Neural cell (in vitro differentiated cells): ENCODE measurements at regions not wholly inside any gene's neighbourhood (a gene's known extent, or its start where the extent isn't known, plus 50 kb on each side); places are given as distances from the start of the nearest gene placed in this dataset.

ENCODE experiments used
- H2AFZ ChIP-seq: fragments of 200-600, 300-800 bp; sonication (generic), shearing (Covaris generic); 2 replicates; pipeline ENCODE4 v1.6.0; 2014; ENCODE audit warnings: low read depth, mild to moderate bottlenecking, antibody characterized with exemption, low read length, moderate library complexity
- H3F3A ChIP-seq: fragments of 200-600 bp; shearing (Covaris generic); 2 replicates; pipeline ENCODE4 v1.6.1; 2016; ENCODE audit warnings: mild to moderate bottlenecking, moderate library complexity, mixed read lengths, antibody characterized with exemption, low read length; ENCODE audit not compliant: insufficient read depth, poor library complexity, severe bottlenecking
- H3K27ac ChIP-seq: fragments of 200-600, 300-800 bp; sonication (generic), shearing (Covaris generic); 2 replicates; pipeline ENCODE4 v1.5.1; 2014; ENCODE audit warnings: mild to moderate bottlenecking, low read length, moderate library complexity
- H3K27me3 ChIP-seq: fragments of 300-800, 200-600 bp; sonication (generic), shearing (Covaris generic); 2 replicates; pipeline ENCODE4 v1.6.0; 2014; ENCODE audit warnings: mild to moderate bottlenecking, low read depth, low read length, moderate library complexity; ENCODE audit not compliant: insufficient read depth
- H3K36me3 ChIP-seq: fragments of 300-800, 200-600 bp; sonication (generic), shearing (Covaris generic); 2 replicates; pipeline ENCODE4 v1.5.1; 2014; ENCODE audit warnings: mild to moderate bottlenecking, antibody characterized with exemption, low read length, moderate library complexity; ENCODE audit not compliant: insufficient read depth
- H3K4me2 ChIP-seq: fragments of 300-800, 200-600 bp; sonication (generic), shearing (Covaris generic); 2 replicates; pipeline ENCODE4 v1.6.0; 2014; ENCODE audit warnings: mild to moderate bottlenecking, low read length
- H3K4me3 ChIP-seq: fragments of 300-800, 200-600 bp; sonication (generic), shearing (Covaris generic); 2 replicates; pipeline ENCODE4 v1.5.1; 2014; ENCODE audit warnings: mild to moderate bottlenecking, low read length, moderate library complexity
- H3K79me2 ChIP-seq: fragments of 200-600 bp; shearing (Covaris generic); replicated peaks from 2 replicates; pipeline ENCODE4 v1.6.0; 2014; ENCODE audit warnings: mild to moderate bottlenecking, low read length, moderate library complexity; ENCODE audit not compliant: insufficient read depth
- H3K9ac ChIP-seq: fragments of 300-800, 200-600 bp; sonication (generic), shearing (Covaris generic); 2 replicates; pipeline ENCODE4 v1.6.1; 2016; ENCODE audit warnings: mild to moderate bottlenecking, low read length, mixed read lengths
- H3K9me2 ChIP-seq: fragments of 200-600 bp; shearing (Covaris generic); 2 replicates; pipeline ENCODE4 v1.6.1; 2016; ENCODE audit warnings: mild to moderate bottlenecking, low read length, mixed read lengths; ENCODE audit not compliant: insufficient read depth
- H3K9me3 ChIP-seq: fragments of 200-600, 300-800 bp; sonication (generic), shearing (Covaris generic); 2 replicates; pipeline ENCODE4 v1.6.1; 2016; ENCODE audit warnings: mild to moderate bottlenecking, mixed run types, low read length, moderate library complexity, mixed read lengths
- H4K20me1 ChIP-seq: fragments of 200-600 bp; shearing (Covaris generic); 2 replicates; pipeline ENCODE4 v1.6.1; 2016; ENCODE audit warnings: mild to moderate bottlenecking, mixed run types; ENCODE audit not compliant: insufficient read depth
- EP300 ChIP-seq: fragments of 450-650 bp; conservative IDR thresholded peaks from 2 replicates; pipeline ENCODE4 v1.6.1; 2014; ENCODE audit warnings: antibody characterized with exemption, mild to moderate bottlenecking, moderate library complexity; ENCODE audit not compliant: poor library complexity, severe bottlenecking
- EZH2 ChIP-seq: fragments of 200-600, 300-800 bp; shearing (Covaris generic), sonication (generic); IDR thresholded peaks from 2 replicates; pipeline ENCODE4 v1.6.1; 2014; ENCODE audit warnings: antibody characterized with exemption, low read length, borderline replicate concordance, mild to moderate bottlenecking; ENCODE audit not compliant: insufficient read depth, poor library complexity, severe bottlenecking
- MXI1 ChIP-seq: fragments of 450-650 bp; conservative IDR thresholded peaks from 2 replicates; pipeline ENCODE4 v1.6.1; 2014; ENCODE audit warnings: antibody characterized with exemption, mild to moderate bottlenecking; ENCODE audit not compliant: poor library complexity, severe bottlenecking
- POLR2AphosphoS5 ChIP-seq: IDR thresholded peaks from 2 replicates; pipeline ENCODE4 v1.6.1; 2012
- RAD21 ChIP-seq: fragments of 450-650 bp; conservative IDR thresholded peaks from 2 replicates; pipeline ENCODE4 v1.6.1; 2014; ENCODE audit warnings: antibody characterized with exemption, mild to moderate bottlenecking, moderate library complexity
- SMC3 ChIP-seq: fragments of 450-650 bp; conservative IDR thresholded peaks from 2 replicates; pipeline ENCODE4 v1.6.1; 2014; ENCODE audit warnings: antibody characterized with exemption, mild to moderate bottlenecking, moderate library complexity; ENCODE audit not compliant: poor library complexity
- TAF1 ChIP-seq: IDR thresholded peaks from 2 replicates; pipeline ENCODE4 v1.6.1; 2012; ENCODE audit warnings: low read depth
- TF ChIP-seq, protein P1 (sequence below): fragments of 450-650 bp; IDR thresholded peaks from 2 replicates; pipeline ENCODE4 v1.5.1; 2014; ENCODE audit warnings: antibody characterized with exemption, mild to moderate bottlenecking, moderate library complexity; ENCODE audit not compliant: poor library complexity, severe bottlenecking
- TF ChIP-seq, protein P2 (sequence below): IDR thresholded peaks from 2 replicates; pipeline ENCODE4 v1.6.1; 2012; ENCODE audit warnings: borderline replicate concordance

DNA sequence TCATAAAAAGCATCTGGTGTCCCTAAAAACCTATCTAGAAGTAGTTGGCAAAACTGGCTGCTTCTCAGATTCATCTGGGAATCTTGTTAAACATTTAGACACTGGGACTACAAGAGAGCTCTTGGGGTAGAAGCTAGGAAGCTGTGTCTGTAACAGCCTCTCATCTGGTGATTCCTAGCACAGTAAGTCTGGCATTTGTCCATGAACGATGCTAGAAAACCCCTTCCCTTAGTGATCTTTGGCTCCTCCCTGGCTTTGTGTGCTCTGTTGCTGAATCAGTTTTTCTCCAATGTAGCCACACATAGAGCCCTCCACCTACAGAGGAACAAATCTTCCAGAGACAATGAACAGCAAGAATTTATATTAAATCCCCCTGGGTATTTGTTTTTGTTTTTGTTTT lies 951.7 kb upstream of the LCORL start:
- no peaks in the 10 kb centered on the region for H3K9me3 ChIP-seq
- H3K9ac ChIP-seq = no peak overlapping the region
- H2AFZ ChIP-seq = no peak overlapping the region
- H3K4me2 ChIP-seq = no peak overlapping the region
- H3F3A ChIP-seq = no peaks in the 10 kb centered on the region
- H3K4me3 ChIP-seq = no peak overlapping the region
- H3K36me3 ChIP-seq = no peaks in the 10 kb centered on the region
- no peak overlapping the region for H3K27ac ChIP-seq
- H3K27me3 ChIP-seq = no peaks in the 10 kb centered on the region
- H3K9me2 ChIP-seq = no peaks in the 10 kb centered on the region
- H3K79me2 ChIP-seq = no peaks in the 10 kb centered on the region
- H4K20me1 ChIP-seq = no peaks in the 10 kb centered on the region
- TF ChIP-seq TAF1 (no peak), EP300 (no peak), MXI1 (no peak), RAD21 (no peak), EZH2 (no peak), POLR2AphosphoS5 (no peak), SMC3 (no peak)
- TF ChIP-seq, protein P1, sequence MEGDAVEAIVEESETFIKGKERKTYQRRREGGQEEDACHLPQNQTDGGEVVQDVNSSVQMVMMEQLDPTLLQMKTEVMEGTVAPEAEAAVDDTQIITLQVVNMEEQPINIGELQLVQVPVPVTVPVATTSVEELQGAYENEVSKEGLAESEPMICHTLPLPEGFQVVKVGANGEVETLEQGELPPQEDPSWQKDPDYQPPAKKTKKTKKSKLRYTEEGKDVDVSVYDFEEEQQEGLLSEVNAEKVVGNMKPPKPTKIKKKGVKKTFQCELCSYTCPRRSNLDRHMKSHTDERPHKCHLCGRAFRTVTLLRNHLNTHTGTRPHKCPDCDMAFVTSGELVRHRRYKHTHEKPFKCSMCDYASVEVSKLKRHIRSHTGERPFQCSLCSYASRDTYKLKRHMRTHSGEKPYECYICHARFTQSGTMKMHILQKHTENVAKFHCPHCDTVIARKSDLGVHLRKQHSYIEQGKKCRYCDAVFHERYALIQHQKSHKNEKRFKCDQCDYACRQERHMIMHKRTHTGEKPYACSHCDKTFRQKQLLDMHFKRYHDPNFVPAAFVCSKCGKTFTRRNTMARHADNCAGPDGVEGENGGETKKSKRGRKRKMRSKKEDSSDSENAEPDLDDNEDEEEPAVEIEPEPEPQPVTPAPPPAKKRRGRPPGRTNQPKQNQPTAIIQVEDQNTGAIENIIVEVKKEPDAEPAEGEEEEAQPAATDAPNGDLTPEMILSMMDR = no peak
- TF ChIP-seq, protein P2, sequence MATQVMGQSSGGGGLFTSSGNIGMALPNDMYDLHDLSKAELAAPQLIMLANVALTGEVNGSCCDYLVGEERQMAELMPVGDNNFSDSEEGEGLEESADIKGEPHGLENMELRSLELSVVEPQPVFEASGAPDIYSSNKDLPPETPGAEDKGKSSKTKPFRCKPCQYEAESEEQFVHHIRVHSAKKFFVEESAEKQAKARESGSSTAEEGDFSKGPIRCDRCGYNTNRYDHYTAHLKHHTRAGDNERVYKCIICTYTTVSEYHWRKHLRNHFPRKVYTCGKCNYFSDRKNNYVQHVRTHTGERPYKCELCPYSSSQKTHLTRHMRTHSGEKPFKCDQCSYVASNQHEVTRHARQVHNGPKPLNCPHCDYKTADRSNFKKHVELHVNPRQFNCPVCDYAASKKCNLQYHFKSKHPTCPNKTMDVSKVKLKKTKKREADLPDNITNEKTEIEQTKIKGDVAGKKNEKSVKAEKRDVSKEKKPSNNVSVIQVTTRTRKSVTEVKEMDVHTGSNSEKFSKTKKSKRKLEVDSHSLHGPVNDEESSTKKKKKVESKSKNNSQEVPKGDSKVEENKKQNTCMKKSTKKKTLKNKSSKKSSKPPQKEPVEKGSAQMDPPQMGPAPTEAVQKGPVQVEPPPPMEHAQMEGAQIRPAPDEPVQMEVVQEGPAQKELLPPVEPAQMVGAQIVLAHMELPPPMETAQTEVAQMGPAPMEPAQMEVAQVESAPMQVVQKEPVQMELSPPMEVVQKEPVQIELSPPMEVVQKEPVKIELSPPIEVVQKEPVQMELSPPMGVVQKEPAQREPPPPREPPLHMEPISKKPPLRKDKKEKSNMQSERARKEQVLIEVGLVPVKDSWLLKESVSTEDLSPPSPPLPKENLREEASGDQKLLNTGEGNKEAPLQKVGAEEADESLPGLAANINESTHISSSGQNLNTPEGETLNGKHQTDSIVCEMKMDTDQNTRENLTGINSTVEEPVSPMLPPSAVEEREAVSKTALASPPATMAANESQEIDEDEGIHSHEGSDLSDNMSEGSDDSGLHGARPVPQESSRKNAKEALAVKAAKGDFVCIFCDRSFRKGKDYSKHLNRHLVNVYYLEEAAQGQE = no peak

DNA sequence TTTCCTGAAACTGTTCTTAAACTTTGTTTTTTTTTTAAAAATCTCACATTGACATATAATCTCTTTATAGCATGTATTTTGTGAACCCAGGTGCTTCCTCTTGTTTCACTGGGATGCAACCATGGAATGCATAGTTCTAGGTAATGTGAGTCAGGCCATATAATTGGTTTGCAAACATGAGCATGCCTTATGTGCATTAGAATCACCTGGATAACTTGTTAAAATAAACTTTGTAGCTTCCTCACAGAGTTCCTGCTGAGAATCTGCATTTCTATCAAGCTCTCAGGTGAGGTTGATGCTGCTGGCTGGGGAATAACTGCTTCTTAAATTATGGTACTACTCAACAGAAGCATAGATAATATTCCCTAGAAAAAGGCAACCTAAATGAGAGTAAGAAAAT lies 940.3 kb upstream of the LCORL start:
- Histone ChIP-seq H3F3A (no peaks in the 10 kb centered on the region), H3K9me3 (no peaks in the 10 kb centered on the region), H3K27me3 (no peaks in the 10 kb centered on the region), H4K20me1 (no peaks in the 10 kb centered on the region), H3K27ac (no peak overlapping the region), H2AFZ (no peak overlapping the region), H3K79me2 (no peaks in the 10 kb centered on the region), H3K4me3 (no peak overlapping the region), H3K9me2 (no peaks in the 10 kb centered on the region), H3K36me3 (no peaks in the 10 kb centered on the region), H3K9ac (no peak overlapping the region), H3K4me2 (no peak overlapping the region)
- TF ChIP-seq EP300 (no peak), EZH2 (no peak)
- TF ChIP-seq, protein P2 = no peak
